ENCODE measurements at regions not wholly inside any gene's neighbourhood (a gene's known extent, or its start where the extent isn't known, plus 50 kb on each side); places are given as distances from the start of the nearest gene placed in this dataset.

DNA sequence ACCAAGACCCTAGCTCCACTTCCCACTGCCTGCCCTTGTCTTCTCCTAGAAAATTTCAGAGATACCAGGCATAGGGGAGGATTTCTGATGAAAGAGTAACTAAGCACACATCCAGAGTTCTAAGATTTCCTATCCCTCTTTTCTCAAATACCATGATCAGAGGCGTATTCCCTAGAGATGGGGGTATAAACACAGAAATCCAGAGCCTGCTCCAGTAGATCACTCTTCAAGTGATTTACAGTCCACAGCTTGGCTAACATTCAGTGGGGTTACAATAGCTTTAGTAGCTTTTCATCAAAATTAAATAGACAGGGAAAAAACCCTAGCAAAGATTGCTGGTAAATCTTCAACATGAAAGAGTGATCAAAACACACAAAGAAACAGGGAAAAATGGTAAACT is 800.7 kb upstream of the GRM7 start:
- H3K79me2 ChIP-seq (ENCODE audit: insufficient read depth, low read length): no peaks in the 10 kb centered on the region
- DNase-seq (ENCODE audit: low spot score) (no peak), FAIRE-seq (no peak), ATAC-seq (no peak)
- no peaks in the 10 kb centered on the region for H4K20me1 ChIP-seq (ENCODE audit: insufficient read depth, low read length)
- no TSS peak for BruUV-seq (replicated peaks)
- 14% methylated on average over 1 of the region's 1 CpG for WGBS (ENCODE audit: low lambda C conversion rate)
- no peaks in the 10 kb centered on the region for H3K4me1 ChIP-seq (ENCODE audit: insufficient read depth, low read length)
- no peak overlapping the region for H3K27ac ChIP-seq (ENCODE audit: extremely low read length, insufficient read depth, low read length)
- H3K4me2 ChIP-seq (ENCODE audit: low read depth, low read length): no peak overlapping the region
- H3K9ac ChIP-seq (ENCODE audit: insufficient read depth, low read depth, low read length): no peak overlapping the region
- H3K36me3 ChIP-seq (replicated peaks in 1 of 2; ENCODE audit: control insufficient read depth in 1 of 2, insufficient read depth in 2 of 2, low read length in 2 of 2): no peaks in the 10 kb centered on the region
- no peak overlapping the region for H3K4me3 ChIP-seq (replicated peaks in 1 of 3; ENCODE audit: insufficient read depth in 1 of 3, low read depth in 2 of 3, low read length in 3 of 3)
- in situ Hi-C loops (cut with HindIII; ENCODE audit: extremely low pct_ligation_motif_present, low pct_unique_long_range_greater_than_20kb): no loop called here
- no peak for TF ChIP-seq ZNF552 (CRISPR knock-in tag; IDR thresholded peaks at IDR 0.05; ENCODE audit: borderline replicate concordance)
- TF ChIP-seq, protein P1, sequence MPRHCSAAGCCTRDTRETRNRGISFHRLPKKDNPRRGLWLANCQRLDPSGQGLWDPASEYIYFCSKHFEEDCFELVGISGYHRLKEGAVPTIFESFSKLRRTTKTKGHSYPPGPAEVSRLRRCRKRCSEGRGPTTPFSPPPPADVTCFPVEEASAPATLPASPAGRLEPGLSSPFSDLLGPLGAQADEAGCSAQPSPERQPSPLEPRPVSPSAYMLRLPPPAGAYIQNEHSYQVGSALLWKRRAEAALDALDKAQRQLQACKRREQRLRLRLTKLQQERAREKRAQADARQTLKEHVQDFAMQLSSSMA (CRISPR knock-in tag; IDR thresholded peaks at IDR 0.05): no peak
- H3K9me3 ChIP-seq (ENCODE audit: low read length): peaks cover 83% of the 10 kb centered on the region
- H2AFZ ChIP-seq (ENCODE audit: low read length): no peak overlapping the region
- H3K27me3 ChIP-seq (ENCODE audit: control insufficient read depth in 1 of 2, insufficient read depth in 2 of 2, low read length in 2 of 2): no peaks in the 10 kb centered on the region
- CTCF ChIA-PET (ENCODE audit: low intra/inter-chr PET ratio, low total read pairs): no interaction called here
- POLR2A ChIA-PET: no interaction called here
- intact Hi-C loops (cut with micrococcal nuclease; ENCODE audit: unreplicated experiment): no loop called here

DNA sequence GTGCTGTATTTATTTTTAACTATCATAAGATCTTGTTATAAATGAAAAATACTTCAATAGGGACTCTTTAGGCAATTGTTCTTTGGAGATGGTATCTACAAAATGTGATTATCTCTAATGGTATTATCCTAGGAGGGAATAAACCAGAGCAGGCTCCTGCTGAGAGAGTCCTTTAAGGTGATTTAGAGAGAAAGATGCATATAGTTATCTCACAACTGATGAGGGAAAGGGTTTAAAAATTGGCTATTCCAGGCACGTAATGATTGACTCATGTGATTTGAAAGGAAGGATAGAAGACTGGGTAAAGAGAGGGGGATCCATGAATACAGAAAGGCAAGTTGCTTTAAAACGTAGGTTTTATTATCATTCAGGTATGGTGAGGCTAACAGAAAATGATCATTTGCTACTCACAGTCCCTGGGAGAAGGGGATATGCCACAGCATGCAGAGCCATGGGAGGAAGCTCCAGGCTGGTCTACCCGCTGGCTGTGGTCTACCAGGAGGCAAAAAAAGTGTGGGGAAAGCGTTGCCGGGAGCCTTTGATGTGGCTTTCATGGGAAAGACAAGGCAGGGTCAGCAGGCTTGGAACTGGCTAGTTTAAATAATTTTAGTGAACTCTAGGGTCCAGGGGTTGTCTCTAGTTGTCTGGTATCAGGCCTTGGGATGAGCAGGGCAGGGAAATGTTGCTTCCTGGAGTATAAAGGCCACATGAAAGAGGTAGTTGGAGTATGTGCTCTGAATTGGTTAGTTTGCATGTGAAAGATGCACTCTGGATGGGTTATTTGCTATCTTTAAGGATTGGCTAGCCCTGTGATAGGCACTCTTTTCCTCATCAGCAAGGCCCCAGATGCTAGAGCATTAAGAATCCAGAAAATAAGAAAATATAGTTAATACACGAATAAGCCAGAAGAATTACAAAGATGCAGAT is 798.4 kb upstream of the GRM7 start:
- in situ Hi-C loops (cut with HindIII; ENCODE audit: extremely low pct_ligation_motif_present, low pct_unique_long_range_greater_than_20kb): no loop called here
- Histone ChIP-seq H3K4me3 (replicated peaks in 1 of 3; ENCODE audit: insufficient read depth in 1 of 3, low read depth in 2 of 3, low read length in 3 of 3) (no peak overlapping the region), H3K36me3 (replicated peaks in 1 of 2; ENCODE audit: control insufficient read depth in 1 of 2, insufficient read depth in 2 of 2, low read length in 2 of 2) (no peaks in the 10 kb centered on the region), H3K9me3 (ENCODE audit: low read length) (peaks cover 76% of the 10 kb centered on the region), H2AFZ (ENCODE audit: low read length) (no peak overlapping the region), H3K4me2 (ENCODE audit: low read depth, low read length) (no peak overlapping the region), H3K79me2 (ENCODE audit: insufficient read depth, low read length) (no peaks in the 10 kb centered on the region), H3K9ac (ENCODE audit: insufficient read depth, low read depth, low read length) (no peak overlapping the region), H3K27me3 (ENCODE audit: control insufficient read depth in 1 of 2, insufficient read depth in 2 of 2, low read length in 2 of 2) (no peaks in the 10 kb centered on the region), H3K4me1 (ENCODE audit: insufficient read depth, low read length) (no peaks in the 10 kb centered on the region), H4K20me1 (ENCODE audit: insufficient read depth, low read length) (no peaks in the 10 kb centered on the region), H3K27ac (ENCODE audit: extremely low read length, insufficient read depth, low read length) (no peak overlapping the region)
- no TSS peak for BruUV-seq (replicated peaks)
- POLR2A ChIA-PET: no interaction called here
- no peak for ATAC-seq
- 2% methylated on average over 5 of the region's 6 CpGs for WGBS (ENCODE audit: low lambda C conversion rate)
- DNase-seq (ENCODE audit: low spot score): no peak
- TF ChIP-seq NCOA1 (CRISPR knock-in tag; IDR thresholded peaks at IDR 0.05): no peak
- TF ChIP-seq TEAD2 (CRISPR knock-in tag; IDR thresholded peaks at IDR 0.05): no peak
- TF ChIP-seq PPARG (CRISPR knock-in tag; conservative IDR thresholded peaks at IDR 0.05): no peak
- TF ChIP-seq ZNF816 (CRISPR knock-in tag; IDR thresholded peaks at IDR 0.05; ENCODE audit: borderline replicate concordance): no peak
- no peak for TF ChIP-seq PHF21A (CRISPR knock-in tag; IDR thresholded peaks at IDR 0.05)
- TF ChIP-seq CENPX (CRISPR knock-in tag; IDR thresholded peaks at IDR 0.05): no peak
- no peak for TF ChIP-seq HNRNPK (IDR thresholded peaks at IDR 0.05; ENCODE audit: low read depth, low read length, poor library complexity, severe bottlenecking)
- TF ChIP-seq POGZ (CRISPR knock-in tag; IDR thresholded peaks at IDR 0.05): no peak
- TF ChIP-seq TOE1 (CRISPR knock-in tag; IDR thresholded peaks at IDR 0.05): no peak
- TF ChIP-seq ZNF430 (CRISPR knock-in tag; IDR thresholded peaks at IDR 0.05): no peak
- TF ChIP-seq, protein P2, sequence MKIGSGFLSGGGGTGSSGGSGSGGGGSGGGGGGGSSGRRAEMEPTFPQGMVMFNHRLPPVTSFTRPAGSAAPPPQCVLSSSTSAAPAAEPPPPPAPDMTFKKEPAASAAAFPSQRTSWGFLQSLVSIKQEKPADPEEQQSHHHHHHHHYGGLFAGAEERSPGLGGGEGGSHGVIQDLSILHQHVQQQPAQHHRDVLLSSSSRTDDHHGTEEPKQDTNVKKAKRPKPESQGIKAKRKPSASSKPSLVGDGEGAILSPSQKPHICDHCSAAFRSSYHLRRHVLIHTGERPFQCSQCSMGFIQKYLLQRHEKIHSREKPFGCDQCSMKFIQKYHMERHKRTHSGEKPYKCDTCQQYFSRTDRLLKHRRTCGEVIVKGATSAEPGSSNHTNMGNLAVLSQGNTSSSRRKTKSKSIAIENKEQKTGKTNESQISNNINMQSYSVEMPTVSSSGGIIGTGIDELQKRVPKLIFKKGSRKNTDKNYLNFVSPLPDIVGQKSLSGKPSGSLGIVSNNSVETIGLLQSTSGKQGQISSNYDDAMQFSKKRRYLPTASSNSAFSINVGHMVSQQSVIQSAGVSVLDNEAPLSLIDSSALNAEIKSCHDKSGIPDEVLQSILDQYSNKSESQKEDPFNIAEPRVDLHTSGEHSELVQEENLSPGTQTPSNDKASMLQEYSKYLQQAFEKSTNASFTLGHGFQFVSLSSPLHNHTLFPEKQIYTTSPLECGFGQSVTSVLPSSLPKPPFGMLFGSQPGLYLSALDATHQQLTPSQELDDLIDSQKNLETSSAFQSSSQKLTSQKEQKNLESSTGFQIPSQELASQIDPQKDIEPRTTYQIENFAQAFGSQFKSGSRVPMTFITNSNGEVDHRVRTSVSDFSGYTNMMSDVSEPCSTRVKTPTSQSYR (CRISPR knock-in tag; IDR thresholded peaks at IDR 0.05; ENCODE audit: borderline replicate concordance): no peak
- intact Hi-C loops (cut with micrococcal nuclease; ENCODE audit: unreplicated experiment): no loop called here
- no peak for FAIRE-seq
- CTCF ChIA-PET (ENCODE audit: low intra/inter-chr PET ratio, low total read pairs): no interaction called here
